SHP77 treated with DMSO at 0.1 percent for 48 hours (cell line): ENCODE measurements at regions not wholly inside any gene's neighbourhood (a gene's known extent, or its start where the extent isn't known, plus 50 kb on each side); places are given as distances from the start of the nearest gene placed in this dataset.
"Not testable (repeated sequence)": the region's sequence is repeated elsewhere in the genome, so short reads cannot be mapped to it uniquely, and the experiment has no call there.

ENCODE experiments used
- DNase-seq: peaks from one replicate; lab custom pipeline; 2025; lab: John Stamatoyannopoulos, UW

- no peak for DNase-seq
Measured at GRCh38 chr2:40043641-40044040, 264.6 kb upstream of the THUMPD2 start.

GRCh38 chr2:40043191-40043590 is 264.1 kb upstream of the THUMPD2 start:
- DNase-seq: no peak

DNA sequence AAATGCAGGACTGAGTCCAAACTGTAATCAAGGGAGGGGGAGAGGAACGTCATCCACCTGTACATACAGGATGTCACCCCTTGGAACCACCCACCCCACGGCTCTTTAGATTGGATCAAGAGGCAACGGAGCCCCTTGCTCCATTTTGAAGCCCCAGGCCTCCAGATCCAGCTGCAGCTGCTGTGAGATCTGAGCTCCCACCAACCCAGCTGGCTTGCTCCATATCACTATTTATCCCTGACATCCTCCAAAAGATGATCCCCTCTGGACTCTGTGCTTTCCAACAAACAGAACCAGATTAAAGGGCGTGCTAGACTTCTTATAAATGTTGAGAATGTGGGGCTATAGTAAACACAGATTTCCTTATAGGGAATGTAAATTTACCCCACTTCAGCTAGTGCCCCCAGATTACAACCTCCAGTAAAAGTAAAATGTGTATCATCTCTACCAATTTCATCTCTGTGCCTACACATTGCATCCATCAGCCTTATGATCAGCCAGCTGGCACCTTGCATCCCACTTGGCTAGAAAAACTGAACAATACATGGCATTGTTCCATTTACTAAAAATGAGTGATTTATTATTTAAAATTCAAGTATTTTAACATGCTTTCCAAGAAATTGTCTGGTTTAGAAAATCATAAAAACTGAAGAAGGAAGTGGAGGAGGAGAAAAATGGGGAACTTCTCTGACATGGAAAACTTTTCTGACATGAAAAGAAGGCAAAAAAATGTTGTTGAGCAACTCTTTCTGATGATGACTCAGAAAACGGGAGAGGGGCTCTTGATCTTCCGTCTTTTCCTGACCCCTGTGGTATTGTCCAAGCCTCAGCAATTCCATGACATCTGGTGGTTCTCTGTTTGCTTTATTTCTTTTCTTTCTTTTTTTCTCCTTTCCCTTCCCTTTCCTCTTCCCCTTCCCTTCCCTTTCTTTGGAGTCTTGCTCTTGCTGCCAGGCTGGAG is 262.6 kb upstream of the THUMPD2 start:
- DNase-seq: no peak

DNA sequence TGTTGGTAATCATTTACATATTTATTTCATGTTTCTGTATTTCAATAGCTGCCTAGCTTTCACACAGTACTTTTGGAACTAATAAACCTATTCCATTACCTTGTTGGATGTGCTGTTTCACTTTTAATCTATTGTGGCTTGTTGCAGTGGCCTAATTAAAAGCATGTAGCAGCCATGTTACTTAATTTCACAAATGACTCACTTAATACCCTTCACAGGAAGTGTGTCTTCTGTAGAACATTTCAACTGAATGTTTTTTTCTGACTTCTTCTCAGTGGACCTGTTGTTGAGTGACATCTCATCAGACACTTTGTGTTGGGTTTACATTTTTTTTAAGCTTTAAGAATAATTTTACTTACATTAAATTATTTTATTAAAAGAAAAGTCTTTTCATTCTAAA is 260.5 kb upstream of the THUMPD2 start:
- DNase-seq: no peak

DNA sequence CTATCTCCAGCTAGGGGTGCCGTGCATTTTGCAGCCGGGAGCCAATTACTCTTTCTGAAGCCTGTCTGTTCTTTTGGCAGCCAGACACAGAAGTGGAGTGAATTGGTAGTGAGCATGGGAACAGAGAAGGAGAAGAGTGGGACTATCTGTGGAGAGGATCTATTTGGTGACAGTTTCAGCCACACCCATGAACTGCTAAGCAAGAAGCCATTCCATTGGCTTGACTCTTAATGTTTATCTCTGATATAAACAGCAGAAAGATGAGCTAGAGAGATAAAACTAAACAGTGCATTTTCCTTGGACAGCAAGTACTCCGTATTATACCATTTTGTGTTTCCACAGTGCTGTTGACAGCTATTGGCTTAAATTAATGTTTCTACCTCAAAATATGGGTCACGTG is 259.6 kb upstream of the THUMPD2 start:
- no peak for DNase-seq

- DNase-seq: no peak
Measured at GRCh38 chr2:40037303-40037702, 258.2 kb upstream of the THUMPD2 start.

DNA sequence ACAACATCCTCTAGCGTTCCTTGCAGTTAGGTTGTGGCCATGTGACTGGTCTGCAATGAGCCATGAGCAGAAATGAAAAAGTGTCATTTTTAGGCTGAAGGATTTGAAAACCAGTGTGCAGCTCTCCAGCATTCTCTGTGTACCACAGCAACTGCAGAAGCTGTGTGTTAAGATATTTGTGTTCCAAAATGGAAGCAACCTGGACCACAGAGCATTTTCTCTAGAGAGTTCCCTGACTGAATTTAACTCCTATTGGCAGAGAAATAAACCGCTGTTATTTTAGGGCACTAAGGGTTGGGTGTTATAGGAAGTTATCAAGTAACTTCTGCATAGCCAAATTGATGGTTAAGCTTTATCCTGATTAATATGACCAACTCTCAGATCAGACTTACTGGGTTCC is 257.2 kb upstream of the THUMPD2 start:
- DNase-seq: no peak

DNA sequence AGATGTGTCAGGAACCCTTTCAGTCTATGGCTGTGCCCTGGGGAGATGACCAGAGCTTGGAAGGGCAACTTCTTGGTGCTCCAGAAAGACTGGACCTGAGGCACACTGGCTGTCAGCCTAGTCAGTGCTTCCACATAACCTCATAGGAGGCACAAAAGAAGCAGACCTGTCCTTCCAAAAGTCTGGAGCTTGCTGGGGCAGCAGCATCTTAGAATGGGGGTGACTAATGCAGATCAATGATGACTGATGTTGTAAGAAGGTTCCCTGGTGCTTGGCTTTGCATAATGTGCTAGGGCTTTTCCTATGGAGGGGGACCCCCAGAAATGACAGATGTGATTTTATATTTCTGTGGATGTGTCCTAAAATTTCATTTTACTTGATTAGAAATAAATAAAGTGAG is 255.7 kb upstream of the THUMPD2 start:
- no peak for DNase-seq

DNA sequence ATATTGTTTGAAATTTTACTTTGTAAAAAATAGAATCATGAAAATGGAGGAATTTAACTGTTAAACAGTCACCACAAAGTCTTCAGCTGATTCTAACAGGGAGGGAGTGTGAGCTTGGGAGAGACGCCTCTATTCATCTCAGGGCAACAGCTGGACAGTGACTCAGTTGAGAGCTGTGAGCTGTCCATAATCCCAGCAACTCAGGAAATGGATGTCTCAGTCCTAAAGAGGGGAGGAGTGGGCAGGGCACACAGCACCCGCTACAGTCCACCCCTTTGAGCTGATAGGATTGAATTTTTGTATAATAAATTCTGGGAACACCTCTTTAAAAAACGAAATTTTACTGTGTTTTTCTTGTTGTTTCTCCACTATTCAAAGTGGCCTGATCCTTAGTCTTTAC is 255.1 kb upstream of the THUMPD2 start:
- no peak for DNase-seq

- no peak for DNase-seq
Measured at GRCh38 chr2:40033781-40034180, 254.7 kb upstream of the THUMPD2 start.

DNA sequence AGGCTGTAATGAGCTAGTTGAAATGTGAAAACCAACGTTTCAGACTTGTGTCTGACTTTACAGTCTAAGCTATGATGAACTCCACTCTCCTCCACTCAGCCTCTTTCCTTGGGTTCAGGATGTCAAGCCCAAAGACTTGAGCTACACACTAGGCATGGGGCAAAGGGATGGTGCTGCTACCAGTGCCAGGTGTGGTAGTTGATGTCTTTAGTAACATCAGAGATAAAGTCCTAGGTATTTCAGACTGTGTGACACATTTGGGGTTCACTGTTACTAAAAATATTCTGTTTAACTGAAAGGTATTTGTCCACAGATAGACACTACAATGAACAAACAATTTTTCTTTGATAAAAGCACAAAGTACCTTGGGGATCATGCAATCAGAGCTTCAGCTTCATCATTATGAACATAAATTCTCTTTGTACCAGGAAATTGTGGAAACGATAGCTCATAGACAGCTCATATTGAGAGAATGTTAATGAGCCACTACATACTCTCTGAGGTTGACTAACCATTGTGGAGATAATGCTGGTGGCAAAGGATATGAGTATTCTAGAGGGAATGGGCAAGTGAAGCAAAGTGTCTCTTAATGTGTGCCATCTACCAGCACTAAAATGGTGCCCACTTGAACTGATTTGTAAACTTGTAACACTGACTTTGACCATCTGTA is 253.7 kb upstream of the THUMPD2 start:
- no peak for DNase-seq

DNA sequence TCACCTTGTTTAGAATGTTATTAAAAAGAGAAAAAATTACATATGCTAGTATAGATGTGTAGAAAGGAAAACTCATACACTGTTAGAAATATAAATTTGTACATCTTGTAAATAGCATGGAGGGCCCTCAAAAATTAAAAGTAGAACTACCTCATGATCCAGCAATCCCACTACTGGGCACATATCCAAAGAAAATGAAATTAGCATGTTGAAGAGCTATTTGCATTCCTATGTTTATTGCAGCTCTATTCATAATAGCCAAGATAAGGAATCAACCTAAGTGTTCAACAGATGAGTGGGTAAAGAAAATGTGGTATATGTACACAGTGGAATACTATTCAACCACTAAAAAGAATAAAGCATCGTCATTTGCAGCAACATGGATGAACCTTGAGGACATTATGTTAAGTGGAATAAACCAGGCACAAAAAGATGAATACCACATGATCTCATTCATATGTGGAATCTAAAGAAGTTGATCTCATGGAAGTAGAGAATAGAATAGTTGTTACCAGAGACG is 251.5 kb upstream of the THUMPD2 start:
- DNase-seq: no peak

- DNase-seq: no peak
Measured at GRCh38 chr2:40028792-40029488, 249.9 kb upstream of the THUMPD2 start.

DNA sequence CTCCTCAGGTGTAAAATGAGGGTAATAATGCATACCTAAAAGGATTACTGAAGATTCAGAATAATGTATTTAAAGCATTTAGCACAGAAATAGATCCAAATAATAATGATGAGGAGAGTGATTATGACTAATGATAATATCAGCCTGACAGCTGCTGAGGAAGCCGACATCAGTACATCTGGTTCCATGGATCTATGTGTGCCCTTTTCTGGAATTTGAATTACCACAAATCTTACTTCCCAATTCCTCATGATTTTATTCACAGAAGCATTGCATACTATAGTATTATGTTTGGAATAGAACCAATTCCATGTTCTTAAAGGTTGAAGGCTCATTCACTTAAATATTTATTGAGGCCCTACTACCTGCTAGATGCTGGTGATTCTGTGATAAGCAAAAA is 248.9 kb upstream of the THUMPD2 start:
- no peak for DNase-seq

- not testable (repeated sequence) for DNase-seq
Measured at GRCh38 chr2:40025276-40025675, 246.2 kb upstream of the THUMPD2 start.

- DNase-seq: no peak
Measured at GRCh38 chr2:40020997-40021396, 241.9 kb upstream of the THUMPD2 start.

- no peak for DNase-seq
Measured at GRCh38 chr2:40016151-40016885, 237.3 kb upstream of the THUMPD2 start.

DNA sequence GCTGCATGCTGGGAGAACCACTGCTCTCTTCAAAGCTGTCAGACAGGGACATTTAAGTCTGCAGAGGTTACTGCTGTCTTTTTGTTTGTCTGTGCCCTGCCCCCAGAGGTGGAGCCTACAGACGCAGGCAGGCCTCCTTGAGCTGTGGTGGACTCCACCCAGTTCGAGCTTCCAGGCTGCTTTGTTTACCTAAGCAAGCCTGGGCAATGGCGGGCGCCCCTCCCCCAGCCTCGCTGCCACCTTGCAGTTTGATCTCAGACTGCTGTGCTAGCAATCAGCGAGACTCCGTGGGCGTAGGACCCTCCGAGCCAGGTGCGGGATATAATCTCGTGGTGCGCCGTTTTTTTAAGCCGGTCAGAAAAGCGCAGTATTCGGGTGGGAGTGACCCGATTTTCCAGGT is 234.9 kb upstream of the THUMPD2 start:
- not testable (repeated sequence) for DNase-seq

DNA sequence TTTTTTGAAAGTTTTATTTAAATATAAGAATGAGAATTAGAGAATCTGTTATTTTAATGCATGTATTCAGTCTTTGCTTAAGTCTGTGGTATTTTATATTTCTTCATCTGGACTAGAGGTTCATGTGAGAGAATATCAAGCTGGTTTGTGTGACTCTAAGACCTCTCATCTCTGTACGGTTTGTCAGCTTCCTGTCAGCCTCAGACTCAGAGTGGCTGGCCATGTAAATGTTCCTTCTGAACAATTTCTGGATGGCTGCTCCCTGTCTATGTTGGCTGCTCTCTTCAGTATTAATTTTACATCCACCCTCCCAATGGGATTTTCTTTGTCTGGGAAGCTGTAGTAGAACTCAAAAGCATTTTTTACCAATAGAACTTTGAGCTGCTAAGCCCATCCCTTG is 225.3 kb upstream of the THUMPD2 start:
- DNase-seq: no peak

GRCh38 chr2:40002339-40002738 is 223.3 kb upstream of the THUMPD2 start:
- no peak for DNase-seq

DNA sequence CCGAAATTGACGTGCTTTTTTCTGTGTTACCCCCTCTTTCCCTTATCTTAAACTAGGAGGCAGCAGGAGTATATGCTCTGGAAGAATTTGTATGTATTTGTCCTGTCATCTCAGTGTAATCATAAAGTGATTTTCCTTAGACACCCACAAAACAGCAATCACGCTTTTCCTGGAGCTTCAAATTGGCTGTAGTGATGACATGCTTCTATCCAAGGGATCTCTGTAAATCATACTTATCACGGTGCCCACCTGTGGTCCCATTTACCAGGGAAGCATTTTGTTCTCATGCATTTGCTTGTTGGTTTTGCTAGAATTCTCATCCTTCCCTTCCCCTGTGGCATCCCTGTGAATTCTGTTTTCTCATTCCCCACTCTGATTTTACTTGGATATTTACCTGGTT is 220.8 kb upstream of the THUMPD2 start:
- no peak for DNase-seq

DNA sequence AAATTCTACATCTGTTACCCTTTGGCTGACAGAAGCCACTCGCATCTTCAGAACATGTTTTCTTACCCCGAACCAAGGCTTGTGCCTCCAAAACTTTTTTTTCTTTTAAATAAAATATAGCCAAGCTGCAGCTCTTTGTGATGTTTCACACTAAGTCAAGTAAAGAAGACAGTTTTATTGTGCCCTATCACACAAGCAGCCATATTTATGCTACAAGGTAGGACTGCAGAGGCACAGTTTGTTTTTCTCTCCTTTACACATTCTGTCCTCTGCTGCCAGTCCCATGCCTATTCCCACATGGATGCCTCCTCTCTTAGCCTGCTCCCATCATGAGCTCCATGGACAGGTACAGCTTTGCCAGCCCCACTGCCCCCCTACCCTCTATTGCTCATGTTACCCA is 219.6 kb upstream of the THUMPD2 start:
- DNase-seq: no peak
